TTC549 (cell line): ENCODE measurements at regions not wholly inside any gene's neighbourhood (a gene's known extent, or its start where the extent isn't known, plus 50 kb on each side); places are given as distances from the start of the nearest gene placed in this dataset.
"Not testable (repeated sequence)": the region's sequence is repeated elsewhere in the genome, so short reads cannot be mapped to it uniquely, and the experiment has no call there.

Experiments
- FAIRE-seq: peaks from 2 replicates; lab custom pipeline; 2012; peaks lifted over from hg19 to GRCh38; lab: Jason Lieb, UNC

GRCh38 chr1:148386031-148386398 lies 97.1 kb downstream of the PPIAL4G start:
- not testable (repeated sequence) for FAIRE-seq

GRCh38 chr1:148385371-148386030 lies 97.6 kb downstream of the PPIAL4G start:
- no peak for FAIRE-seq

GRCh38 chr1:148383966-148384365 lies 99.1 kb downstream of the PPIAL4G start:
- FAIRE-seq, result no peak

- FAIRE-seq, result no peak
Measured at GRCh38 chr1:148379697-148380096, 103.4 kb downstream of the PPIAL4G start.

- no peak for FAIRE-seq
Measured at GRCh38 chr1:148379170-148379500, 104.0 kb downstream of the PPIAL4G start.

- not testable (repeated sequence) for FAIRE-seq
Measured at GRCh38 chr1:148377992-148378391, 105.1 kb downstream of the PPIAL4G start.

- FAIRE-seq, result peak; percentile 69
Measured at GRCh38 chr1:148377045-148377444, 106.1 kb downstream of the PPIAL4G start.

GRCh38 chr1:148374101-148374500 lies 109.0 kb downstream of the PPIAL4G start:
- FAIRE-seq, result no peak

- FAIRE-seq, result no peak
Measured at GRCh38 chr1:148373192-148373925, 109.7 kb downstream of the PPIAL4G start.

GRCh38 chr1:148372731-148373130 lies 110.4 kb downstream of the PPIAL4G start:
- FAIRE-seq, result no peak

- not testable (repeated sequence) for FAIRE-seq
Measured at GRCh38 chr1:148372051-148372726, 110.9 kb downstream of the PPIAL4G start.

GRCh38 chr1:148371551-148371994 lies 111.5 kb downstream of the PPIAL4G start:
- FAIRE-seq, result not testable (repeated sequence)

GRCh38 chr1:148370661-148371060 lies 112.4 kb downstream of the PPIAL4G start:
- not testable (repeated sequence) for FAIRE-seq

- FAIRE-seq, result no peak
Measured at GRCh38 chr1:148367596-148367995, 115.5 kb downstream of the PPIAL4G start.

- FAIRE-seq, result not testable (repeated sequence)
Measured at GRCh38 chr1:148366136-148366753, 116.9 kb downstream of the PPIAL4G start.

- not testable (repeated sequence) for FAIRE-seq
Measured at GRCh38 chr1:148365151-148365550, 118.0 kb downstream of the PPIAL4G start.

GRCh38 chr1:148363979-148364378 lies 119.1 kb downstream of the PPIAL4G start:
- not testable (repeated sequence) for FAIRE-seq

- no peak for FAIRE-seq
Measured at GRCh38 chr1:148363439-148363810, 119.7 kb downstream of the PPIAL4G start.

GRCh38 chr1:148362626-148363438 lies 120.3 kb downstream of the PPIAL4G start:
- FAIRE-seq, result no peak

- FAIRE-seq, result no peak
Measured at GRCh38 chr1:148362216-148362611, 120.9 kb downstream of the PPIAL4G start.

GRCh38 chr1:148361427-148362215 lies 121.5 kb downstream of the PPIAL4G start:
- not testable (repeated sequence) for FAIRE-seq
